ENCODE measurements at regions not wholly inside any gene's neighbourhood (a gene's known extent, or its start where the extent isn't known, plus 50 kb on each side); places are given as distances from the start of the nearest gene placed in this dataset.

GRCh38 chr3:178967177-178967532 lies 104.5 kb downstream of the ZMAT3 start:
- DNase-seq: no peak
- no peaks in the 10 kb centered on the region for H3K36me3 ChIP-seq
- no peak overlapping the region for H3K4me3 ChIP-seq (ENCODE audit: low read depth, low read length)
- H3K27me3 ChIP-seq: no peaks in the 10 kb centered on the region
- H3K4me1 ChIP-seq: no peaks in the 10 kb centered on the region
- no peak for TF ChIP-seq CTCF (IDR thresholded peaks at IDR 0.05; ENCODE audit: low read depth, low read length)
- H3K9me3 ChIP-seq: no peaks in the 10 kb centered on the region

GRCh38 chr3:178966299-178967176 lies 105.1 kb downstream of the ZMAT3 start:
- Histone ChIP-seq H3K27me3 (no peaks in the 10 kb centered on the region), H3K9me3 (no peaks in the 10 kb centered on the region), H3K4me3 (ENCODE audit: low read depth, low read length) (no peak overlapping the region), H3K36me3 (no peaks in the 10 kb centered on the region), H3K4me1 (no peaks in the 10 kb centered on the region)
- no peak for DNase-seq
- peak; percentile 45 for TF ChIP-seq CTCF (IDR thresholded peaks at IDR 0.05; ENCODE audit: low read depth, low read length)

GRCh38 chr3:178964551-178964950 lies 107.1 kb downstream of the ZMAT3 start:
- Histone ChIP-seq H3K4me3 (ENCODE audit: low read depth, low read length) (no peak overlapping the region), H3K27me3 (no peaks in the 10 kb centered on the region), H3K9me3 (no peaks in the 10 kb centered on the region), H3K36me3 (no peaks in the 10 kb centered on the region), H3K4me1 (no peaks in the 10 kb centered on the region)
- TF ChIP-seq CTCF (IDR thresholded peaks at IDR 0.05; ENCODE audit: low read depth, low read length): no peak
- no peak for DNase-seq

GRCh38 chr3:178960918-178961317 lies 110.7 kb downstream of the ZMAT3 start:
- no peaks in the 10 kb centered on the region for H3K36me3 ChIP-seq
- no peak for DNase-seq
- H3K4me1 ChIP-seq: no peaks in the 10 kb centered on the region
- H3K27me3 ChIP-seq: no peaks in the 10 kb centered on the region
- no peak overlapping the region for H3K4me3 ChIP-seq (ENCODE audit: low read depth, low read length)
- H3K9me3 ChIP-seq: no peaks in the 10 kb centered on the region
- no peak for TF ChIP-seq CTCF (IDR thresholded peaks at IDR 0.05; ENCODE audit: low read depth, low read length)

- TF ChIP-seq CTCF (IDR thresholded peaks at IDR 0.05; ENCODE audit: low read depth, low read length): no peak
- Histone ChIP-seq H3K4me3 (ENCODE audit: low read depth, low read length) (no peak overlapping the region), H3K9me3 (no peaks in the 10 kb centered on the region), H3K27me3 (no peaks in the 10 kb centered on the region), H3K4me1 (no peaks in the 10 kb centered on the region), H3K36me3 (no peaks in the 10 kb centered on the region)
- no peak for DNase-seq
Observed at GRCh38 chr3:178960181-178960580, 111.4 kb downstream of the ZMAT3 start.

GRCh38 chr3:178950676-178951075 lies 120.9 kb downstream of the ZMAT3 start:
- TF ChIP-seq CTCF (IDR thresholded peaks at IDR 0.05; ENCODE audit: low read depth, low read length): no peak

More at GRCh38 chr3:178950676-178951075, 120.9 kb downstream of the ZMAT3 start:
- H3K4me3 ChIP-seq (ENCODE audit: low read depth, low read length): no peak overlapping the region
- no peaks in the 10 kb centered on the region for H3K4me1 ChIP-seq
- H3K36me3 ChIP-seq: no peaks in the 10 kb centered on the region
- no peak for DNase-seq
- H3K27me3 ChIP-seq: no peaks in the 10 kb centered on the region
- no peaks in the 10 kb centered on the region for H3K9me3 ChIP-seq

Data from BE2C (cell line).